DMS79 treated with DMSO at 0.1 percent for 48 hours (cell line): ENCODE measurements at regions not wholly inside any gene's neighbourhood (a gene's known extent, or its start where the extent isn't known, plus 50 kb on each side); places are given as distances from the start of the nearest gene placed in this dataset.

Experiments used
- DNase-seq: peaks from one replicate; lab custom pipeline; 2025; lab: John Stamatoyannopoulos, UW

GRCh38 chr14:54209511-54210250 lies 187.1 kb upstream of the CDKN3 start:
- no peak for DNase-seq

DNA sequence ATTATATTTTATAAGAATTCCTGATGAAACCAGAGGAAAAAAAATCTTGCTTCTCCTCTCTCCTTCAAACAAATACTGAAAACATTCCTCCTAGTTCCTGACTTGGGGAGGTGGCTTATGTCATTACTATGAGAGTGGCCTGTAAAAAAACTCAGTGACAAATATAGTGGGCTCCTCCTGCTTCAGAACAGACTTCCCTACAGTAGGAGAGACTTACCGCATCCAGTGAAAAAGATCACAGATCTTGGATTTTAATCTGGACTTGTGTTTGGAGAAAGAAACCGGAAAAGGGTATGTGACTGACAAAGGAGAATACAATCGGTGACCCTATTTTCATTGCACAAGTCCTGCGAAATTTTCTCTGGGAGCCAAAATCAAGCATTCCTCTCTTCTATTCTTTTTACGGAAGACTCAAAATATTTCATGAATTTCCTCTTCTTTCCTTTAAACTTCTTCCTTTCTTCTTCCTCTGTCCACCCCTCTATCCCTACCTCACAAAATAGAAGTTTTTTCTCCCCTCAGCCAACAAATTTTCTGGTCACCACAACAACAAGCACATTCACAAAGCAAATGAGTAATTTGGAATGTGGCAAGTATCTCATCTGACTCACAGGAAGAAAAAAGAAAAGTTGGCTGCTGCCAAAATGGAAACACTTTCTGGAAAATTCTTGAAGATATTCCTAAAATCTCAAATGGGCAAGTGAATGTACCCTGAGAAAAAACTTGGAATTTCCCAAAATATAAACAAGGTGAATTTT lies 185.1 kb upstream of the CDKN3 start:
- no peak for DNase-seq

GRCh38 chr14:54213536-54213935 lies 183.3 kb upstream of the CDKN3 start:
- DNase-seq = no peak

GRCh38 chr14:54216827-54217226 lies 180.0 kb upstream of the CDKN3 start:
- DNase-seq = no peak

DNA sequence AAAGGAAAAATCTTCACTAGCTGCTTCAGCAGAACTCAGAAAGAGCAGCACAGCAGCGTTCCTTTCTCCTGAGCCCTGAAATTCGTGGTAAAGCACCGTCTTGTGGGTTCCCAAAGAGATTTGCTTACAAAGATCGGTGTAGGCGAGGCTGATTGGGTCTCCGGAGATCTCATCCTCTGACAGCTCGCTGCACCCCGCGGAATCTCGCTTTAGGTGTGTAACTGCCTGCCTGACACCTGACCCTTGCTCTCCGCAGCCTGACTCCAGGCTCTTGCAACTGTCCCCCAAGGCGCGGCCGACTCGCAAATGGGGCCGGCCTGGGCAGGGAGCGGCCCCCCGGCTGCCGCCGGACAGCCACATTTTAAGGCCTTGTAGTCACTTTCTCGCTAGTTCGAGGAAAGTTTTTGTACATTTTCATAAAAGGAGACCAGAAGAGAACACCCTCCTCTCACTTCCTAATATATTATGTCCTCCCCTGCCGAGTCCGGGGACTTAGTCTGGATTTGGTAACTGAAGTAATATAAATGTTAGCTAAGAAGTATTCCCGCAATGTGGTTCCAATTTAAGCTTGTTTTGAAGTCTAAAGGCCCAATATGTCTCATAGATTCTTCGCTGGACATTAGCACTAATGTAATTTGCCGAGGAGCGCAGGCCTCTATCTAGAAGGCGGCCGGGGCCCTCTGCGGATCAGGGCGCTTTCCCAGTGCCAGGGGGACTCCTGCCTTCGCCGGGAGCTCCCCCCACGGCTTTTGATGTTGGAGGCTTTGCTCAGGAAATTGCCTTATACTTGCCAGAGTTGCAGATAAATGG lies 177.3 kb upstream of the CDKN3 start:
- no peak for DNase-seq

GRCh38 chr14:54220071-54220703 lies 176.6 kb upstream of the CDKN3 start:
- peak; percentile 88 for DNase-seq

GRCh38 chr14:54220704-54221431 lies 175.9 kb upstream of the CDKN3 start:
- no peak for DNase-seq

DNA sequence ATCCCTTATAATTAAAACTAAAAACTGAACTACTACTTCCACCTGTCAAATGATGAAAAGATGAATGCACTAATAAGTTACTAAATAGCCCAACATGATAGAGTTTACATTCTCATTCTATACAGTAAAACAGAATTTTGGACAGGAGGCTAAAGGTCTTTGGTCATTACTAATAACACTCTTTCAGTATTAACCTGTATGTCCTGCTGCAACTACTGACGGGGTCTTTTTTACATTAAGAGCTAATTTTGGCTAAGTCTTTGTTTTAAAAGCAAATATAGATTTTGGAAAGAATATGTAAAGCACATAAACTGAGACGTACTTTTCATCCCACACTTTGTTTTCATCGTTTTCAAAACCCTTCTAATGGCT lies 175.4 kb upstream of the CDKN3 start:
- no peak for DNase-seq

GRCh38 chr14:54221971-54222370 lies 174.8 kb upstream of the CDKN3 start:
- DNase-seq = no peak

GRCh38 chr14:54223831-54224402 lies 172.9 kb upstream of the CDKN3 start:
- DNase-seq = no peak

GRCh38 chr14:54225457-54226060 lies 171.2 kb upstream of the CDKN3 start:
- DNase-seq = peak; percentile 98

DNA sequence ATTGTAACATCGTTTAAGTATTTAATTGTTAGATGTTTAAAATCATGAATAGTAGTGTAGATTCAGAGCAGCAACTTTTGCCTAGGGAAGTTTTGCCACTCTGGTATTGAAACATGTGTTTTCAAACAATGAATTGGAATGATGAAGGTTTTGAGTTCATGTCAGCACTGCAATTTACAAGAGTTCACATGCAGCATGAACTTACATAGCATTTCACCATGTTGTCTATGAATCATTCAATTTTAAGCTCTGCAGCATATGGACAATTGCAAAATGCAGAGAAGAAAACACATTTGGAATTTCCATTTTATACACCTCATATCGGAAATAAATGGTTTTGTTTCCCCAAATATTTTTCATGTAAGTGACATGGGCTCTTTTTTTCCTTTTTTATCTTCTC lies 170.7 kb upstream of the CDKN3 start:
- DNase-seq = no peak

DNA sequence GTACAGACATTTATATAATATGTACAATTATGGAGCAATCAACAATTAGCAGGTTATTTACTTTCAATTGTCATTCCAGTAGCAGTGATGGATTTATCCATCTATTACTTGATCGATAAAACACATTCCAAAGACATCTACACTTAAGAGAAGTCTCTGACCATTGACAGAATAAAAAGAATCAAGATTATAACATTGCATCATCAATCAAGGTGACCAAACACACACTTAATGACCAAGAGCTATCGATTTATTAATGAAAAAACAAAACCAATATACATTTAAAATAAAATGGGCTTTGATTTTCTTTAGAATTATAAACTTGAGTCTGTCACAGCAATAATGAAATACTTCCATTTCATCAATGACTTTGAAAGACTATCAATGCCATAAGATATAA lies 170.2 kb upstream of the CDKN3 start:
- DNase-seq = no peak

DNA sequence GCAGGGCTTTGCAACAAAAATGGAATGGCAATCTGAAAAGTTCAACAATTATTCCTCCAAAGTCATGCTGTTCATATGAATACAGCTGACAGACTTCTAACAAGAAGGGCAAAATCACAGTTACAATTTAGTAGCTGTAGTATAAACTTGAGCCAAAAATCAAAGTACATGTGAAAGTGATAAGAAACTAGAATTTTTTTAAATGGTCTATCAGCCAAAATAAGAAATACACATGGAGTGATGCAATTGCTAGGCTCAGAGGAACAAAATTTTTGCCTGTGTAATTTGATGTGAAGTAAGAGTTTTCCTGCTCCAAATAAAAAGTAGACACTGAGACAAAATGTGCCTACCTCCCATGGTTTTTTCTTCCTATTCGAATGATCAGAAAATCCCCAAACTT lies 167.7 kb upstream of the CDKN3 start:
- no peak for DNase-seq

GRCh38 chr14:54230645-54231044 lies 166.2 kb upstream of the CDKN3 start:
- no peak for DNase-seq

DNA sequence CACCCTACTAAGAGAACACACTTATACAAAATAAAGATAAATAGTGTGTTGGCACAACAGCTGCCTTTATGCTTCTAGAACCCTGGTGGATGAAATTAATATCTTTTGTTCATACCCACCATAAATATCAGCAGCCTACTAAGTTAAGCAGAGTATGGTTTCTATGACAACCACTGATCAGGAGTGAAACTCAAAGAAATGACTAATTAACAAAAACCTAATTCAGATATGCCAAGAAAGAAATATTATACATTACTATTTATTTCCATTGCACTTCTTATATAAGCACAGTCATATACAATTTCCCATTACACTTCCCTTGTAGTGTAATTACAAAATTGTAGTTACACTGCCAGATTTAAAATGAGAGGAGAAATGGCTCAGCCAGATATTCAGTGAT lies 164.1 kb upstream of the CDKN3 start:
- DNase-seq = no peak

DNA sequence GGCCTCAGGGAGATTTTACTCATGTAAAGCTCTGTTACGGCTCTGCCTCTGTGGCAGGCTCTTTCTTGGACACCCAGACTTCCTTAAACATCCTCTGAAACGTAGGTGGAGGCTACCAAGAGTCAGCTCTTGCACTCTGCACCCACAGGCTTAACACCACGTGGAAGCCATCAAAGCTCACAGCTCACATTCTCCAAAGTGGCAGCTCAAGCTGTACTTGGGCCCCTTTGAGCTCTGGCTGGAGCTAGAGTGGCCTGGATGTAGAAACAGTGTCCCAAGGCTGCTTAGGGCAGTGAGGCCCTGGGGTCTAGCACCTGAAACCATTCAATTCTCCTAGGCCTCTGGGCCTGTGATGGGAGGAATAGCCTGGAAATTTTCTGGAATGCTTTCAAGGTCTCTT lies 155.3 kb upstream of the CDKN3 start:
- DNase-seq = no peak

DNA sequence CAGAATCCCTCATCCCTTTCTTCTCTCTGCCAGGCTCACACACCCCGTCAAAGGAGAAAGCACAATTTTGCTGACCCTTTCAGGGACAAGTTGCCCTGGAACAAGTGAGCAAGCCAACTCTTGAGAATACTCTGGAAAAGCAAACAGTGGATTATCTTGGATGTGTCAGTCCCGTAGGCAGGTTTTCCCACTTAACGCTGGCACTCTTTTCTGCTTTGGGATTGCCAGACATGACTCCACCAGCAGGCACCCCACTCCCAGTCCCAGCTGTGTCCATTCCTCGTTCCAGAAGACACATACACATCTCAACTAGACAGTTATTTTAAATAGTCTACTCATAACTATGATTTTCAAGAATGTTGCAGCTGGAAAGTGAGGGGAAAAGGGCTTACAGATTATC lies 145.5 kb upstream of the CDKN3 start:
- DNase-seq = no peak

DNA sequence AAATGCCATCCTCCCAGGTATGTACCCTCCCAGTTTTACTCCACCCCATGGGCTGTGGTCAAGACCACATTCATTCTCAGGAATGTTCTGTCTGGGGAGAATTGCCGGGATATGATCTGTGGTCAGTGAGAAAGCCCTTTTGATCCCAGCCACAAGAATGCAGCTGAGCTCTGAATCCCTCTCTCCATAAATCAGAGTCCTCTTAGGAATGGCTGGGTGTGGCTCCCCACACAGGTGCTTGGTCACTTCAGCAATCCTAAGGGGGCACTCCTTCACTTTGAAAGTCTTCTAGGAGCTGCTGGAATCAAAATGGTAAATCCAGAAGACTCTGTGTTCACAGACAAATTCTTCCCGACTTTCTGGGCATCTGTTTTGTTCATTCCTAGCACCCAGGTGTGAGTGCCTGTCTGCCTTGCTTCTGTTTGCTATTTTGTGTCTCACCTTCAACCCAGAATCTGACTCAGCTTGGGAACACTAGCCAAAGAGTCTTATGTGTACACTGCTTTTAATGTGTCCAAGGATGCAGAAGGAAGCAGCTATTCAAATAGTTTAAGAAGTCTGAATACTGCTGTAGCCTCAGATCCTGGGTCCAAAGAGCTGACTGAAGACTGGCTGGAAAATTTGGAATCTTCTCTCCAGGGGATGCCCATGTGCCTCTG lies 144.6 kb upstream of the CDKN3 start:
- DNase-seq = no peak

DNA sequence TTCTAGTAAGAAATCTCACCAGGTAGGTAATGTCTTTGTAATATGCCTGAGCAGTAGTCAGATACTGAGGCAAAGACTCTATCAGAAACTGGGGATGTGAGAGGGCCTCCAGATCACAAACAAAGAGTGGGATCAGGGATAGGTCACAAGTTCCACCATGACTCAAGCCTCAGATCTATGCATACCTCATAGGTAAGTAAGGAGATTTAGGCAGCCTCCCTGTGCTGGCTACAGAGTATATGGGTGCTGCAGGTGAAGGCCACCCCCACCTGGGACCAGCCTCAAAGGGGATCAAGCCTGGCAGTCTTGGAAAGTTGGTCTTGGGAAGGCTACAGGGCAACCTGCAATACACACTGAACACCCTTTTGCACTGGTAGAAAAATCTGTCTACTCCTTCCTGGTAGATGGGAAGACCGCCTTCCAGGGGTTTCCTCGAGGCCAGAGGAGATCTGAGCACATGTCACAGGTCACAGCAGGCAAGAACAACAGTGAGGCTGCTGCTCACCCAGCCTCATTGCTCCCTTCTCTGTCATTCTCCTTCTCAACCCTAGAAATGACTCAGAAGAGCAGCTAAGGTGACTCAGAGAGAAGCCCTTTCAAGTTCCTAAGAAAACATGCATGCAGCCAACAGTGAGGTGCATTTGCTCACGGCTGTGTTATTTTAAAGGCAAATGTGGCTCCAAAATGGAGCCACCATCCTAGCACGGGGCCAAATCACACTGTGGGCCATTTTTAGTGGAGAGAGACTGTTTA lies 143.4 kb upstream of the CDKN3 start:
- no peak for DNase-seq
